SK-MEL-5 (cell line): ENCODE measurements at regions not wholly inside any gene's neighbourhood (a gene's known extent, or its start where the extent isn't known, plus 50 kb on each side); places are given as distances from the start of the nearest gene placed in this dataset.

Source experiments
- DNase-seq: peaks from one replicate; pipeline ENCODE4 v3.0.0-alpha.2; 2016; ENCODE audit warnings: low read depth, low spot score
- in situ Hi-C: cut with HindIII; loops from 2 replicates; pipeline ENCODE4 v1.10.0; 2016; ENCODE audit warnings: low sequenced_read_pairs, high pct_unique_total_duplicates, low pct_unique_long_range_greater_than_20kb
- small RNA-seq, 2 experiments: library from RNA; depleted of rRNA; stranded (forward); fragments of <200 nt; gene quantifications; one replicate each; pipeline ENCODE3, GENCODE V24; 2014

- DNase-seq: no peak
- in situ Hi-C loops: no loop called here
Observed at GRCh38 chr11:87401653-87402052, 363.9 kb downstream of the TMEM135 start.

GRCh38 chr11:87399341-87399740 lies 361.6 kb downstream of the TMEM135 start:
- in situ Hi-C loops: no loop called here
- no peak for DNase-seq

GRCh38 chr11:87398931-87399330 lies 361.2 kb downstream of the TMEM135 start:
- in situ Hi-C loops: no loop called here
- DNase-seq: no peak

- in situ Hi-C loops: no loop called here
Observed at GRCh38 chr11:87397011-87397865, 359.5 kb downstream of the TMEM135 start.

GRCh38 chr11:87394924-87395323 lies 357.2 kb downstream of the TMEM135 start:
- DNase-seq: no peak
- in situ Hi-C loops: no loop called here

More at GRCh38 chr11:87397011-87397865, 359.5 kb downstream of the TMEM135 start:
- DNase-seq: no peak

GRCh38 chr11:87392665-87393064 lies 354.9 kb downstream of the TMEM135 start:
- in situ Hi-C loops: no loop called here
- DNase-seq: no peak

GRCh38 chr11:87391496-87391895 lies 353.8 kb downstream of the TMEM135 start:
- DNase-seq: no peak
- in situ Hi-C loops: no loop called here

- no peak for DNase-seq
- in situ Hi-C loops: no loop called here
Observed at GRCh38 chr11:87384078-87384729, 346.5 kb downstream of the TMEM135 start.

- in situ Hi-C loops: no loop called here
- no peak for DNase-seq
Observed at GRCh38 chr11:87374038-87374807, 336.5 kb downstream of the TMEM135 start.

Small RNA genes lying in the stretch of these regions (small RNA-seq; reads per million reads assigned to genes)
- gene AP000676.1 (0 reads per million in 2 experiments), gene RF00026 (0 reads per million in 2 experiments), gene RNU6-1135P (0 reads per million in 2 experiments)
